ENCODE measurements at regions not wholly inside any gene's neighbourhood (a gene's known extent, or its start where the extent isn't known, plus 50 kb on each side); places are given as distances from the start of the nearest gene placed in this dataset.

DNA sequence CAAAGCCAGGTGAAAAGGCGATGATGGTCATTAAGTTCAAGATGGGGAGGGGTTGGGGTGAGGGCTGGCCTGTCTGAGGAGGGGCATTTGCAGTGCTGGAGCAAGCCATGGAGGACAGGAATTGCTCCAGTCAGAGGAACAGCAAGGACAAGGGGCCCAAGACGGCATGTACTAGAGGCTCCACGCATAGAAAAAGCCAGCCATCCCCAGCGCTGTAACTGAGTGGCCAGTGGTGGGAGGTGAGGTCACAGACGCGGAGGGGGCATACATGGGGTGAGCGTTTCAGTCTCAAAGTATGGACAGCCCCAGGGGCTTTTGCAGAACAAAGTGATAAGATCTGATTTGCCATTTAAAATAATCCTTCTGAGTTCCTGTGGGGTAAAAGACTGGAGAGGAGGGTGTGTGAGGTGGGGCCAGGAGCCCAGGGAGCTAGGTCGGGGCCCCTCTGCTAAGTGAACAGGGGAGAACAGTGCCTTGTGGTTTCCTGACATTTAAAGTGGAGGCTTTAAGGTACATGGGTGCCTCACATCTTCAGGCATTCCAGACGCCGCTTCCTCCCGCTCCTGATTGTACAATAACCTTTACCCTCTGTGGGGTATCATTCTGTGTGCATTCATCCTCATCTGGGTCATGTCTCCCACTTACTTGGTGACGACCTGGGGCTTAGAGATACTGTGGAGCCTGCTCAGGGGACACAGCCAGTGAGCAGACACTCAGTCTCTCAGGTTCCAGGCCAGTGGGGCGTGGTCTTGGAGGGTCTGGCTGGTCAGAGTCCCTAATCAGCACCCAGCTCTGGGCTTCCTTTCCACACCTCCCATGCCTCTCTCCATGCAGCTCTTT lies 105.6 kb upstream of the GPR26 start:
- no peak for DNase-seq

GRCh38 chr10:123561141-123561440 lies 105.1 kb upstream of the GPR26 start:
- DNase-seq, result no peak

GRCh38 chr10:123562387-123562786 lies 103.8 kb upstream of the GPR26 start:
- no peak for DNase-seq

DNA sequence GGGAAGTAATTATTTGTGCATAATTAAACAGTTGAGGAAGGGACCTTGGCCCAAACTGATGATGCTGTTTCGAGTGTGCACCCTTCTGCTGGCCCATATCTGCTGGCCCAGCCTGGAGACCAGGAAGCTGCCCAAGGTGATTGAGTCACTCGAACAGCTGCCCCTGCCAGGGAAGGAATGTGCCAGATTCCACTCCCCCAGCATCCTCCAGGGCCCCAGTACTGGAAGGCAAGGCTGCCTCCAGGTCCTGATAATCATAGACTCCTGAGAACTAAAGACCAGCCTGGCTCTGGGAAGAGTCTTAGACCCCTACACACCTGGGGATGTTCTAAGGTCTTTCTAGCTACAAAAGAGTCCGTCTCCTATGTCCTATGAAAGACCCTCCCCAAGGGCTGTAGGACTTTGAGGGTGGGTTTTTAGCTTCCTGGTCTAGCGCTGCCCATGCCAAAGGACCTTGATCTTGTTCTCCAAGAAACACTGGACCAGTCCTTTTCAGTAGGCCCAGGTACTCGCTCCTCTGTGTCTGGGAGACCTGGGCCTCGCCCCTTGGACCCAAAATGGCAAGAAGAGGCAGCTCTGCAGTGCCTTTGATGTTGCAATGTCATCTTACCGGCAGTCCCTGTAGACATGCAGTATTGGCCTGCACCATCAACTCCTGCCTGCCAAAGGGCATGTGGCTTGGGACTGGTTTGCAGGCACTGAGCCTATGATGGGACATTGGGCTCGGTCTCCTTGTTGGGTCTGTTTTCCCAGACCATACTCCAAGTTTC lies 103.2 kb upstream of the GPR26 start:
- DNase-seq, result no peak

DNA sequence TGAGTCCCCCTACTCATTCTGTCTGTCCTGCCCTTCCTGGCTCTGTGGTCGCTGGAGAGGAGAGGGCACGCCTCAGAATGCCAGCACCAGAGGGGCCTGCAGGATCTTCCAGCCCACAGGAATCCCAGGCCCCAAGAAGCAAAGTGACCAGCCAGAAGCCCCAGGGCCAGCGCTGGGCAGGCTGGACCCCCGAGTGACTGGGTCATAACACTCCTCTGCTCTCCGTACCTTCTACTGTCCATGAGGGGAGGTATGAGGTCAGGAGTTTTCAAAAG lies 102.6 kb upstream of the GPR26 start:
- DNase-seq, result no peak

GRCh38 chr10:123563994-123564393 lies 102.2 kb upstream of the GPR26 start:
- DNase-seq, result no peak

DNA sequence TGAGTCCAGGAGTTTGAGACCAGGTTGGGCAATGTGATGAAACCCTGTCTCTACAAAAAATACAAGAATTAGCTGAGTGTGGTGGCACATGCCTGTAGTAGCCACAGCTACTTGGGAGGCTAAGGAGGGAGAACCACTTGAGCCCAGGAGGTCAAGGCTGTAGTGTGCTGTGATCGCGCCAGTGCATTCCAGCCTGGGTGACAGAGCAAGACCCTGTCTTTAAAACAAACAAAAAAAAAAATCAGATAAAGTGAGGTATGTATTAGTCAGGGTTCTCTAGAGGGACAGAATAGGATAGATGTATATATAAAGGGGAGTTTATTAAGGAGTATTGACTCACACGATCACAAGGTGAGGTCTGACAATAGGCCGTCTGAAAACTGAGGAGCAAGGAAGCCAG lies 101.5 kb upstream of the GPR26 start:
- DNase-seq, result no peak

DNA sequence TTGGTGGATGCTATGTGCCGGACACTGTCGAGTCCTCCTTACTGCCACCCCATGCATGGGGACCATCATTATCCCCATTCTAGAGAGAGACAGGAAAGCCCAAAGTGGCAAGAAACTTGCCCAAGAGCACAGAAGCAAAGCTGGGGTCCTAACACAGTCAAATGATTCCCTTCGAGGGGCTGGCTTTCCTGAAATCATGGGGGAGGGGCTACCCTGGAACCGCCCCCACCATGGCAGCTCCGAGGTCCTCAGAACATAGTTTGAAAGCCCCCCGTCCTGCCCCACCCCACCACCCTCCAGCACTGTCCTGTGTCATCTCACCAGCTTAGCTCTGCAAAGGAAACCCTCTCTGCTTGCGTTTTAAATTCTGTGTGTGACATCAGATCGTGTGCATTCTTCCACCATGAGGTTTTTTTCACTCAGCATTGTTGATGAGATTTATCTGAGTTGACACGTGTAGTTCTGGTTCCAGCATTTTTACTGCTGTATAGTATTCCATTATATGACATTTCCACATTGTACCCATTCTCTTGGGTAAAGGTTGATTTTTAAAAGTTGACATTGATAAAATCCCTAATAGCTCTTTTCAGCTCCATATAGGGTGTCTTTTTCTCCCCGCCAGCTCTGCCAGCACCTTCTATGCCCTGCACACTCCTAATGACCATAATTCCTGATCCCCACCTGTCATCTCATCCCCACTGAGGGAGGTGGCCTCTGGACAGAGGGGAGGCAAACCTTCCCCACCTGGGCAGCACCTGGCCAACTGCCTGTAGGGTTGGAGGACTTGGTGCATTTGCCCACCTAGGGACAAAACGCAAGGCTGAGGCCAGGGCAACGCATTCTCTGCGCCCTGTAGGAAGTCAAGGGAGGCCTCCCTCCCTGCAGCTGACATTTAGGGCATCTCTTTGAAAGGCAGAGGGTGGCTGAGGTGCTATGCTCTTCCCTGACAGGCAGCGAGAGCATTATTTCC lies 100.2 kb upstream of the GPR26 start:
- DNase-seq, result no peak

- DNase-seq, result no peak
Observed at GRCh38 chr10:123567984-123568739, 98.0 kb upstream of the GPR26 start.

DNA sequence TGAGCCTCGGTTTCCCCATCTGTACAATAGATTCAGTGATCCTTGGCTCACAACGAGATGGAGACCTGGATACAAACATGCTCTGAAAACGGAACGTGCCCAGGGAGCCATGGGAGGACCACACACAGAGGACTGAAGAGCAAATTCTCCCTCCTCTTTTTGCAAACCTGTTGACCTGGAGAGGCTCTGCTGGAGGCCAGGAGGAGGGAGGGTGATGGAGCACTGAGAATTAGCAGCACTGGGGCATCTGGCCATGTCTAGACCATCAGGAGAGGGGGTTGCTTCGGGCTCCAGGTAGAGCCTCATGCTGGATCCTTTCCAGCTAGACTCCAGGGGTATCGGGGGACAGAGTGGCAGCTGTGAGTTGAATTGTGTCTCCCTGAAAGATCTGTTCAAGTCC lies 97.4 kb upstream of the GPR26 start:
- DNase-seq, result no peak

DNA sequence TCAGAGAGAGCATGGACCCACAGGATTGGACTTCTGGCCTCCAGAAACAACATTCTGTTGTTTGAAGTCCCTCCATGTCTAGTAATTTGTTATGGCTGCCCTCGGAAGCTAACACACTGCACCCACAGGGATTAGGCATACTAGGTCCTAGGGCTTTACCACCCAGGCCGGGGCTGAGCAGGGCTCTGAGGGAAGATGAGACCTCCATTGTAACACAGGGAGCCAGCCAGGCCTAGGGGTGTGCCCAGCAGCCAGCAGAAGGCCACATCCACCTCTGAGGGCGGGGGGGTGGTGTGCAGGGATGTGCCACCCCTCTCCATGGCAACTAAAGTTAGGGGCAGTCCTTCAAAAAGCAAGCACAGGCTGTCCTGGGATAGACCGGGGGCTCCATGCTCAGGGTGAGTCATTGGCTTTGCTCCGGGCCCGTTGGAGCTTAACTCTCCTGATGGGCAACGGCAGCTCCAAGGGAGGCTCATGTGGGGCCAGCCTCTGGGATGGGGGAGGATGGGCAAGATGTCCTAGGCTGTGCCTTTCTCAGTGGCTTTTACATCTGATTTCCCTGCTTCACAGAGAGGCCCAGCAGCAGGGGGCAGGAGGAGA lies 96.6 kb upstream of the GPR26 start:
- no peak for DNase-seq

GRCh38 chr10:123570051-123570897 lies 95.9 kb upstream of the GPR26 start:
- DNase-seq, result no peak

GRCh38 chr10:123570898-123571515 lies 95.1 kb upstream of the GPR26 start:
- DNase-seq, result no peak

DNA sequence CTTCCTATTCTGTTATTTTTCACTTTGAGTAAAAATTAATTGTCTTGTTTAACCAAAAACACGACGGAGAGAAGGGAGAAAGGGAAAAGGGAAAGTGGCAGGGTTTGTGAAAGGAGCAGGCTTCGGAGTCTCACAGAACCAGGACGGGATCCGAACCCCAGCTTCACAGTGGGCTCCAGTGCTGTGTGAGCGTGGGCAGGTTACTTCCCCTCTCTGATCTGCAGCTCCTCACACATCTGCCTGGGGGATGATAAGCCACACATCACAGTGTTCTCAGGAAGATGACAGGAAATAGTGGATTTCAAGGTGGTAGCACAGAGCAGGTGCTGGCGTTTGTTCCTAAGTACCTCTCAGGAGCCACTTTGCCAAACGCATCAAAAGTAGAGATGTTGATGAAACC lies 94.2 kb upstream of the GPR26 start:
- peak; percentile 74 for DNase-seq

GRCh38 chr10:123573236-123574108 lies 92.7 kb upstream of the GPR26 start:
- DNase-seq, result peak; percentile 88

GRCh38 chr10:123574109-123574698 lies 92.0 kb upstream of the GPR26 start:
- DNase-seq, result no peak

- no peak for DNase-seq
Observed at GRCh38 chr10:123575105-123575504, 91.0 kb upstream of the GPR26 start.

DNA sequence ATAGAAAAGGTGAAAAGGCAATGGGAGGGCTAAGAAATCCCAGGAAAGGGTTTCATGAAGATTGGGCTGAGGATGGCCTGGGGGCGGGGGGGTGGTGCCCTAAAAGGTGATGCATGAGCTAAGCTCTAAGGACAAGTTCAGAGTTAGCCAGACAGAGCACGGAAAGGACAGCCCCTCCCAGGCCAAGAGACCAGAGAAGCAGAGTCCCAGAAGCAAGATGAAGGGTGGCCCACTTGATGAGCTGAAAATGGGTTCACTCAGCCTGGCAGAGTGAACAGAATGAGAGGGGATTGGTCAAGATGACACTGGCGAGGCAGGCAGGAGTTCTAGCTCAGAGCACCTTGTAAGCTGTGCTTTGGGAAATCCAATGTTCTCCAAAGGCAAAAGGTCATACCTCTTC lies 89.4 kb upstream of the GPR26 start:
- DNase-seq, result no peak

DNA sequence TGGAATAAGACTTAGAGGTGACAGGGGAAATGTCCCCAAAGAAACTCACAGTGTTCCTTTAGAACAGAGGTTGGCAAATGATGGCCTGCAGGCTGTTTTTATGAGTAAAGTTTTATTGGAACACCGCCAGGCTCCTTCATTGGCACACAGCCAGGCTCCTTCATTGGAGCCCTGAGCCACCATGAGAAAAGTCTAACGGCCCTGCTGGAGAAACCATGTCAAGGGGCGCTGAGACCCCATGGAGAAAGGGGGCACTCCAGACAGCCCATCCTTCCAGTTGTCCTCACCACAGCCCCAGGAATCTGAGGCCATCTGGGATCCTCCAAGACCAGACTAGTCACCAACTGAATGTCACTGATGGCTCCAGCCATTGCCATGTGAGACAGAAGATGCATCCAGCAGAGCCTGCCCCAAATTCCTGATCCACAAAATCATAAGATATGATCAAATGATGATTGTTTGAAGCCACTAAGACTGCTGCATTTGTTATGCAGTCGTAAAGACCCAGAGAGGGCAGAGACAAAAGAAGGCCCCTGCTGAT lies 88.2 kb upstream of the GPR26 start:
- DNase-seq, result no peak
